IMR-90 (cell line): ENCODE measurements at regions not wholly inside any gene's neighbourhood (a gene's known extent, or its start where the extent isn't known, plus 50 kb on each side); places are given as distances from the start of the nearest gene placed in this dataset.

Experiments used
- CEBPB ChIP-seq: IDR thresholded peaks from 2 replicates; pipeline ENCODE4 v1.6.1; 2012; ENCODE audit warnings: low read depth, low read length, improper control_type of control experiment
- MAZ ChIP-seq: IDR thresholded peaks from 2 replicates; pipeline ENCODE4 v1.6.1; 2012; ENCODE audit warnings: low read depth, mild to moderate bottlenecking, low read length, improper control_type of control experiment, moderate library complexity, borderline replicate concordance
- NFE2L2 ChIP-seq: fragments of 150-350 bp; IDR thresholded peaks from 2 replicates; pipeline ENCODE4 v1.6.1; 2016; ENCODE audit warnings: low read depth, mild to moderate bottlenecking, low read length
- POLR2A ChIP-seq: IDR thresholded peaks from 2 replicates; pipeline ENCODE4 v1.6.1; 2012; ENCODE audit warnings: mild to moderate bottlenecking, low read depth, low read length
- RAD21 ChIP-seq: IDR thresholded peaks from 2 replicates; pipeline ENCODE4 v1.6.1; 2012; ENCODE audit warnings: low read length, improper control_type of control experiment
- TF ChIP-seq, protein P1 (sequence below): conservative IDR thresholded peaks from 2 replicates; pipeline ENCODE4 v1.5.1; 2012; ENCODE audit warnings: mild to moderate bottlenecking, low read depth, low read length, improper control_type of control experiment

DNA sequence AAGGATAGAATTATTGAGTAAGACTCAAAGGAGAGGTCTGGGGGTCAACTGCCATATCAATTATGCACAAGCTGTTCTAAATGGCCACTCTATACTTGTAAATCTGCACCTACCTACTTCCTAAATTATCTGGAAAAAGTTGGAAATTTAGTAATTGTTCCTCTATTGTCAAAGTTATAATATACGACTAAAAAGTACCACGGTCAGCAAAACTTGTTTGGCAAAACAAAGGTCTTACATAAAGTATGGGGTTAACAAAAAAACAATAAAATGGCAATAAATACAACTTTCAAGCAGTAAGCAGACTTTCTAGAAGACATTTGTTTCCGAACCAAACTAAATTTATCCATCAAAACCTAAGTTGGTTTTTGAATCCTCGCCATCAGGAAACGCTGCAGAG is 309.7 kb downstream of the FRK start:
- no peak for TF ChIP-seq CEBPB
- no peak for TF ChIP-seq POLR2A
- TF ChIP-seq, protein P1, sequence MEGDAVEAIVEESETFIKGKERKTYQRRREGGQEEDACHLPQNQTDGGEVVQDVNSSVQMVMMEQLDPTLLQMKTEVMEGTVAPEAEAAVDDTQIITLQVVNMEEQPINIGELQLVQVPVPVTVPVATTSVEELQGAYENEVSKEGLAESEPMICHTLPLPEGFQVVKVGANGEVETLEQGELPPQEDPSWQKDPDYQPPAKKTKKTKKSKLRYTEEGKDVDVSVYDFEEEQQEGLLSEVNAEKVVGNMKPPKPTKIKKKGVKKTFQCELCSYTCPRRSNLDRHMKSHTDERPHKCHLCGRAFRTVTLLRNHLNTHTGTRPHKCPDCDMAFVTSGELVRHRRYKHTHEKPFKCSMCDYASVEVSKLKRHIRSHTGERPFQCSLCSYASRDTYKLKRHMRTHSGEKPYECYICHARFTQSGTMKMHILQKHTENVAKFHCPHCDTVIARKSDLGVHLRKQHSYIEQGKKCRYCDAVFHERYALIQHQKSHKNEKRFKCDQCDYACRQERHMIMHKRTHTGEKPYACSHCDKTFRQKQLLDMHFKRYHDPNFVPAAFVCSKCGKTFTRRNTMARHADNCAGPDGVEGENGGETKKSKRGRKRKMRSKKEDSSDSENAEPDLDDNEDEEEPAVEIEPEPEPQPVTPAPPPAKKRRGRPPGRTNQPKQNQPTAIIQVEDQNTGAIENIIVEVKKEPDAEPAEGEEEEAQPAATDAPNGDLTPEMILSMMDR: no peak
- no peak for TF ChIP-seq MAZ
- TF ChIP-seq RAD21: no peak
- no peak for TF ChIP-seq NFE2L2
